GM12873 (cell line): ENCODE measurements at regions not wholly inside any gene's neighbourhood (a gene's known extent, or its start where the extent isn't known, plus 50 kb on each side); places are given as distances from the start of the nearest gene placed in this dataset.

Source experiments
- CTCF ChIP-seq: IDR thresholded peaks from 2 replicates; pipeline ENCODE4 v1.5.1; 2012; ENCODE audit warnings: low read depth, mild to moderate bottlenecking, moderate library complexity, low read length, control low read depth; ENCODE audit not compliant: insufficient read depth; ENCODE audit errors: missing control alignments

- TF ChIP-seq CTCF: no peak
Observed at GRCh38 chr6:47149554-47149953, 107.4 kb upstream of the ADGRF1 start.

GRCh38 chr6:47149066-47149465, 106.9 kb upstream of the ADGRF1 start:
- TF ChIP-seq CTCF: no peak

- TF ChIP-seq CTCF: no peak
Observed at GRCh38 chr6:47147836-47148344, 105.8 kb upstream of the ADGRF1 start.

GRCh38 chr6:47147175-47147727, 105.1 kb upstream of the ADGRF1 start:
- TF ChIP-seq CTCF: no peak

GRCh38 chr6:47146431-47147174, 104.5 kb upstream of the ADGRF1 start:
- no peak for TF ChIP-seq CTCF

GRCh38 chr6:47145212-47145611, 103.1 kb upstream of the ADGRF1 start:
- no peak for TF ChIP-seq CTCF

- TF ChIP-seq CTCF: no peak
Observed at GRCh38 chr6:47144306-47144705, 102.2 kb upstream of the ADGRF1 start.
